ENCODE measurements at regions not wholly inside any gene's neighbourhood (a gene's known extent, or its start where the extent isn't known, plus 50 kb on each side); places are given as distances from the start of the nearest gene placed in this dataset.

- no peak for TF ChIP-seq ZNF8 (CRISPR knock-in tag; IDR thresholded peaks at IDR 0.05)
- TF ChIP-seq RARB (CRISPR knock-in tag; IDR thresholded peaks at IDR 0.05): no peak
- TF ChIP-seq ISL1 (CRISPR knock-in tag; IDR thresholded peaks at IDR 0.05): 0 out of 2 replicates have a peak, but pooled peaks have one; percentile 17
- no peak for TF ChIP-seq ZFP3 (CRISPR knock-in tag; IDR thresholded peaks at IDR 0.05)
- ATAC-seq: no peak
Measured at GRCh38 chr5:163815240-163815791, 309.9 kb downstream of the MAT2B start.

- TF ChIP-seq RARB (CRISPR knock-in tag; IDR thresholded peaks at IDR 0.05) (no peak), TCF4 (CRISPR knock-in tag; IDR thresholded peaks at IDR 0.05; ENCODE audit: borderline replicate concordance) (no peak), ISL1 (CRISPR knock-in tag; IDR thresholded peaks at IDR 0.05) (no peak), PATZ1 (CRISPR knock-in tag; IDR thresholded peaks at IDR 0.05; ENCODE audit: borderline replicate concordance) (no peak), ZC3H10 (CRISPR knock-in tag; IDR thresholded peaks at IDR 0.05) (no peak), ARNTL (CRISPR knock-in tag; IDR thresholded peaks at IDR 0.05; ENCODE audit: borderline replicate concordance, low read depth) (no peak), ZNF70 (CRISPR knock-in tag; IDR thresholded peaks at IDR 0.05) (no peak), GLIS3 (CRISPR knock-in tag; IDR thresholded peaks at IDR 0.05) (no peak), SNAI2 (CRISPR knock-in tag; IDR thresholded peaks at IDR 0.05) (no peak), ZFP3 (CRISPR knock-in tag; IDR thresholded peaks at IDR 0.05) (no peak), ZFP30 (CRISPR knock-in tag; IDR thresholded peaks at IDR 0.05) (no peak), OSR1 (CRISPR knock-in tag; IDR thresholded peaks at IDR 0.05) (no peak), CSDC2 (CRISPR knock-in tag; IDR thresholded peaks at IDR 0.05) (no peak), ZNF8 (CRISPR knock-in tag; IDR thresholded peaks at IDR 0.05) (no peak), CSRNP3 (CRISPR knock-in tag; IDR thresholded peaks at IDR 0.05) (no peak), ZNF565 (CRISPR knock-in tag; conservative IDR thresholded peaks at IDR 0.05; ENCODE audit: low read depth) (no peak), TSHZ2 (CRISPR knock-in tag; IDR thresholded peaks at IDR 0.05) (no peak)
- TF ChIP-seq, protein P1, sequence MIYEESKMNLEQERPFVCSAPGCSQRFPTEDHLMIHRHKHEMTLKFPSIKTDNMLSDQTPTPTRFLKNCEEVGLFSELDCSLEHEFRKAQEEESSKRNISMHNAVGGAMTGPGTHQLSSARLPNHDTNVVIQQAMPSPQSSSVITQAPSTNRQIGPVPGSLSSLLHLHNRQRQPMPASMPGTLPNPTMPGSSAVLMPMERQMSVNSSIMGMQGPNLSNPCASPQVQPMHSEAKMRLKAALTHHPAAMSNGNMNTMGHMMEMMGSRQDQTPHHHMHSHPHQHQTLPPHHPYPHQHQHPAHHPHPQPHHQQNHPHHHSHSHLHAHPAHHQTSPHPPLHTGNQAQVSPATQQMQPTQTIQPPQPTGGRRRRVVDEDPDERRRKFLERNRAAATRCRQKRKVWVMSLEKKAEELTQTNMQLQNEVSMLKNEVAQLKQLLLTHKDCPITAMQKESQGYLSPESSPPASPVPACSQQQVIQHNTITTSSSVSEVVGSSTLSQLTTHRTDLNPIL (CRISPR knock-in tag; IDR thresholded peaks at IDR 0.05; ENCODE audit: low read depth): no peak
- TF ChIP-seq, protein P2, sequence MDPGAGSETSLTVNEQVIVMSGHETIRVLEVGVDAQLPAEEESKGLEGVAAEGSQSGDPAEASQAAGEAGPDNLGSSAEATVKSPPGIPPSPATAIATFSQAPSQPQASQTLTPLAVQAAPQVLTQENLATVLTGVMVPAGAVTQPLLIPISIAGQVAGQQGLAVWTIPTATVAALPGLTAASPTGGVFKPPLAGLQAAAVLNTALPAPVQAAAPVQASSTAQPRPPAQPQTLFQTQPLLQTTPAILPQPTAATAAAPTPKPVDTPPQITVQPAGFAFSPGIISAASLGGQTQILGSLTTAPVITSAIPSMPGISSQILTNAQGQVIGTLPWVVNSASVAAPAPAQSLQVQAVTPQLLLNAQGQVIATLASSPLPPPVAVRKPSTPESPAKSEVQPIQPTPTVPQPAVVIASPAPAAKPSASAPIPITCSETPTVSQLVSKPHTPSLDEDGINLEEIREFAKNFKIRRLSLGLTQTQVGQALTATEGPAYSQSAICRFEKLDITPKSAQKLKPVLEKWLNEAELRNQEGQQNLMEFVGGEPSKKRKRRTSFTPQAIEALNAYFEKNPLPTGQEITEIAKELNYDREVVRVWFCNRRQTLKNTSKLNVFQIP (CRISPR knock-in tag; IDR thresholded peaks at IDR 0.05; ENCODE audit: borderline replicate concordance, low read depth): no peak
- ATAC-seq: no peak
Measured at GRCh38 chr5:163821142-163821541, 315.7 kb downstream of the MAT2B start.

DNA sequence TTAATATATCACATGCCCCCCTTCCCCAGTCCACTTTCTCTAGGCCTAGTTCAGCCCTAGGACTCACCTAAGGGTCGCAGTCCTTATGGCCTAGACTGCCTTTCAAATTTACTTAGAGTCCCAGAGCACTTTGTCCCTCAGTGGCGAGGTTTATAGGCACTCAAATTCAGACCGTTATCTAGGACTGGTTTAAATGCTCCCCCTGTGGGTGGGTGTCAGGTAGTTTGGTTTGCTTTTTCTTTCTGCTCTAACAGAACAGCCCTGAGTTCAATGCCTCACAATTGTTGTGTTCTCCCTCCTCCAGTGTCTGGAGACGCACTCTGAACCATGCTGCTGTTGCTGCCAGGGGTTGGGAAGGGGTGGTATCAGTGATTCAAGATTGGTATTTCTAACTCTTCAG, 317.1 kb downstream of the MAT2B start:
- ATAC-seq: no peak
- TF ChIP-seq PATZ1 (CRISPR knock-in tag; IDR thresholded peaks at IDR 0.05; ENCODE audit: borderline replicate concordance) (no peak), CSRNP3 (CRISPR knock-in tag; IDR thresholded peaks at IDR 0.05) (no peak), SNAI2 (CRISPR knock-in tag; IDR thresholded peaks at IDR 0.05) (no peak), GLIS3 (CRISPR knock-in tag; IDR thresholded peaks at IDR 0.05) (no peak), OSR1 (CRISPR knock-in tag; IDR thresholded peaks at IDR 0.05) (no peak), ZC3H10 (CRISPR knock-in tag; IDR thresholded peaks at IDR 0.05) (no peak), TOX (CRISPR knock-in tag; IDR thresholded peaks at IDR 0.05; ENCODE audit: borderline replicate concordance) (no peak), ISL1 (CRISPR knock-in tag; IDR thresholded peaks at IDR 0.05) (no peak), ZFP30 (CRISPR knock-in tag; IDR thresholded peaks at IDR 0.05) (no peak)
- TF ChIP-seq, protein P1 (CRISPR knock-in tag; IDR thresholded peaks at IDR 0.05; ENCODE audit: low read depth): no peak

Measured in SK-N-SH treated with all-trans-retinoic acid at 6 μM for 48 hours (cell line).